SK-N-DZ (cell line): ENCODE measurements at regions not wholly inside any gene's neighbourhood (a gene's known extent, or its start where the extent isn't known, plus 50 kb on each side); places are given as distances from the start of the nearest gene placed in this dataset.
A peak's percentile ranks its signal among the peaks of the same experiment; 100 is the strongest.

Experiments
- DNase-seq: peaks from one replicate; pipeline ENCODE4 v3.0.0-alpha.2; 2015; ENCODE audit warnings: low spot score

GRCh38 chr12:93243689-93244513 is 133.8 kb upstream of the NUDT4 start:
- DNase-seq: no peak

- DNase-seq: no peak
These were observed 133.1 kb upstream of the NUDT4 start for GRCh38 chr12:93244514-93245077.

- no peak for DNase-seq
These were observed 132.2 kb upstream of the NUDT4 start for GRCh38 chr12:93245543-93245942.

GRCh38 chr12:93247313-93247991 is 130.3 kb upstream of the NUDT4 start:
- DNase-seq: peak; percentile 12

GRCh38 chr12:93252221-93252620 is 125.5 kb upstream of the NUDT4 start:
- DNase-seq: no peak

GRCh38 chr12:93254911-93255310 is 122.8 kb upstream of the NUDT4 start:
- DNase-seq: no peak

GRCh38 chr12:93256256-93256969 is 121.3 kb upstream of the NUDT4 start:
- DNase-seq: no peak

- no peak for DNase-seq
These were observed 116.1 kb upstream of the NUDT4 start for GRCh38 chr12:93261505-93262094.

- DNase-seq: no peak
These were observed 104.7 kb upstream of the NUDT4 start for GRCh38 chr12:93272997-93273396.

GRCh38 chr12:93273834-93274564 is 103.7 kb upstream of the NUDT4 start:
- DNase-seq: no peak

GRCh38 chr12:93274937-93275336 is 102.8 kb upstream of the NUDT4 start:
- DNase-seq: peak; percentile 20

- no peak for DNase-seq
These were observed 102.1 kb upstream of the NUDT4 start for GRCh38 chr12:93275589-93275988.

GRCh38 chr12:93279565-93280412 is 97.9 kb upstream of the NUDT4 start:
- DNase-seq: peak; percentile 60

GRCh38 chr12:93287149-93287548 is 90.6 kb upstream of the NUDT4 start:
- DNase-seq: no peak

- DNase-seq: no peak
These were observed 89.1 kb upstream of the NUDT4 start for GRCh38 chr12:93288626-93289025.

- no peak for DNase-seq
These were observed 87.3 kb upstream of the NUDT4 start for GRCh38 chr12:93290391-93290790.

GRCh38 chr12:93292213-93292612 is 85.5 kb upstream of the NUDT4 start:
- DNase-seq: no peak

- no peak for DNase-seq
These were observed 84.8 kb upstream of the NUDT4 start for GRCh38 chr12:93292731-93293566.

GRCh38 chr12:93297032-93297431 is 80.7 kb upstream of the NUDT4 start:
- DNase-seq: no peak
